ENCODE measurements at regions not wholly inside any gene's neighbourhood (a gene's known extent, or its start where the extent isn't known, plus 50 kb on each side); places are given as distances from the start of the nearest gene placed in this dataset.

DNA sequence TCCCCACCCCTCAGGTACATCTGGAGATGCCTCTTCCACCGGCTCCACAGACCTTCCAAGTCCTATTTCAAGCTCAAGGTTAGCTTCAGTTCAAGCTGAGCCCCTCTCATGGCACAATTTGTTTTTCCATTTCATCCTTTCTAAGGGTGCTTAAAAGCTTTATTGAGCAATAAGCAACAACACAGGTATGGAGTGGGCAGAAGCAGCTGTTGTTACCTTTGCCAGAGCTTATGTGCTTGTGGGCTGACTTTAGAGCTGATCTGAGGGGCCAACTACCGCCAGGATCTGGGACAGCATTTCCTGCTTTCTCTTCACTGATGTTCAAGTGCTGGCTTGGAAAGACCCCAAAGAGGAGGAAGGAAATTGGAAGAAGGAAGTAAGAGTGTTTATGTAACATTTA is 140.0 kb upstream of the KLHL25 start:
- TF ChIP-seq, protein P1, sequence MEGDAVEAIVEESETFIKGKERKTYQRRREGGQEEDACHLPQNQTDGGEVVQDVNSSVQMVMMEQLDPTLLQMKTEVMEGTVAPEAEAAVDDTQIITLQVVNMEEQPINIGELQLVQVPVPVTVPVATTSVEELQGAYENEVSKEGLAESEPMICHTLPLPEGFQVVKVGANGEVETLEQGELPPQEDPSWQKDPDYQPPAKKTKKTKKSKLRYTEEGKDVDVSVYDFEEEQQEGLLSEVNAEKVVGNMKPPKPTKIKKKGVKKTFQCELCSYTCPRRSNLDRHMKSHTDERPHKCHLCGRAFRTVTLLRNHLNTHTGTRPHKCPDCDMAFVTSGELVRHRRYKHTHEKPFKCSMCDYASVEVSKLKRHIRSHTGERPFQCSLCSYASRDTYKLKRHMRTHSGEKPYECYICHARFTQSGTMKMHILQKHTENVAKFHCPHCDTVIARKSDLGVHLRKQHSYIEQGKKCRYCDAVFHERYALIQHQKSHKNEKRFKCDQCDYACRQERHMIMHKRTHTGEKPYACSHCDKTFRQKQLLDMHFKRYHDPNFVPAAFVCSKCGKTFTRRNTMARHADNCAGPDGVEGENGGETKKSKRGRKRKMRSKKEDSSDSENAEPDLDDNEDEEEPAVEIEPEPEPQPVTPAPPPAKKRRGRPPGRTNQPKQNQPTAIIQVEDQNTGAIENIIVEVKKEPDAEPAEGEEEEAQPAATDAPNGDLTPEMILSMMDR (IDR thresholded peaks at IDR 0.05; ENCODE audit: low read depth, low read length), result no peak
- TF ChIP-seq EZH2phosphoT487 (IDR thresholded peaks at IDR 0.05; ENCODE audit: low read depth), result no peak
